ENCODE measurements at regions not wholly inside any gene's neighbourhood (a gene's known extent, or its start where the extent isn't known, plus 50 kb on each side); places are given as distances from the start of the nearest gene placed in this dataset.

DNA sequence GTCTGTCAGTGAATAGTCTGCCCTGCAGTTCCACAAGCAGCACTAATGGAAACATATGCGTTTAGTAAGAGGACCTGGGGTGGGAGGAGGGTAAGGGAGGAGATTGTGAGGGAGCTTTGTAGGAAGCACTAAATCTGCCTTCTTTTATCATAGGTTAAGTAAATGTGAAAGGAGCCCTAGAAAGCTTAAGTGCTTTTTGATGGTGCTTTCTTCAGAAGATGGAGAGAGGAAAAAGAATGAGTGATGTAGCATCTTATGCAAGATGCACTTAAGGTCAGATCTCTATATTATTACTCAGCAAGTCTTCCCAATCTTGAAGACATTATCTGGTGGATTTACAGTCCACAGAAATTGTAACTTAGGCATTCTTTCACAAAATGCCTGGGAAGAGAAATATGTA lies 322.7 kb downstream of the PDHA2 start (continued):
- TF ChIP-seq, protein P1, sequence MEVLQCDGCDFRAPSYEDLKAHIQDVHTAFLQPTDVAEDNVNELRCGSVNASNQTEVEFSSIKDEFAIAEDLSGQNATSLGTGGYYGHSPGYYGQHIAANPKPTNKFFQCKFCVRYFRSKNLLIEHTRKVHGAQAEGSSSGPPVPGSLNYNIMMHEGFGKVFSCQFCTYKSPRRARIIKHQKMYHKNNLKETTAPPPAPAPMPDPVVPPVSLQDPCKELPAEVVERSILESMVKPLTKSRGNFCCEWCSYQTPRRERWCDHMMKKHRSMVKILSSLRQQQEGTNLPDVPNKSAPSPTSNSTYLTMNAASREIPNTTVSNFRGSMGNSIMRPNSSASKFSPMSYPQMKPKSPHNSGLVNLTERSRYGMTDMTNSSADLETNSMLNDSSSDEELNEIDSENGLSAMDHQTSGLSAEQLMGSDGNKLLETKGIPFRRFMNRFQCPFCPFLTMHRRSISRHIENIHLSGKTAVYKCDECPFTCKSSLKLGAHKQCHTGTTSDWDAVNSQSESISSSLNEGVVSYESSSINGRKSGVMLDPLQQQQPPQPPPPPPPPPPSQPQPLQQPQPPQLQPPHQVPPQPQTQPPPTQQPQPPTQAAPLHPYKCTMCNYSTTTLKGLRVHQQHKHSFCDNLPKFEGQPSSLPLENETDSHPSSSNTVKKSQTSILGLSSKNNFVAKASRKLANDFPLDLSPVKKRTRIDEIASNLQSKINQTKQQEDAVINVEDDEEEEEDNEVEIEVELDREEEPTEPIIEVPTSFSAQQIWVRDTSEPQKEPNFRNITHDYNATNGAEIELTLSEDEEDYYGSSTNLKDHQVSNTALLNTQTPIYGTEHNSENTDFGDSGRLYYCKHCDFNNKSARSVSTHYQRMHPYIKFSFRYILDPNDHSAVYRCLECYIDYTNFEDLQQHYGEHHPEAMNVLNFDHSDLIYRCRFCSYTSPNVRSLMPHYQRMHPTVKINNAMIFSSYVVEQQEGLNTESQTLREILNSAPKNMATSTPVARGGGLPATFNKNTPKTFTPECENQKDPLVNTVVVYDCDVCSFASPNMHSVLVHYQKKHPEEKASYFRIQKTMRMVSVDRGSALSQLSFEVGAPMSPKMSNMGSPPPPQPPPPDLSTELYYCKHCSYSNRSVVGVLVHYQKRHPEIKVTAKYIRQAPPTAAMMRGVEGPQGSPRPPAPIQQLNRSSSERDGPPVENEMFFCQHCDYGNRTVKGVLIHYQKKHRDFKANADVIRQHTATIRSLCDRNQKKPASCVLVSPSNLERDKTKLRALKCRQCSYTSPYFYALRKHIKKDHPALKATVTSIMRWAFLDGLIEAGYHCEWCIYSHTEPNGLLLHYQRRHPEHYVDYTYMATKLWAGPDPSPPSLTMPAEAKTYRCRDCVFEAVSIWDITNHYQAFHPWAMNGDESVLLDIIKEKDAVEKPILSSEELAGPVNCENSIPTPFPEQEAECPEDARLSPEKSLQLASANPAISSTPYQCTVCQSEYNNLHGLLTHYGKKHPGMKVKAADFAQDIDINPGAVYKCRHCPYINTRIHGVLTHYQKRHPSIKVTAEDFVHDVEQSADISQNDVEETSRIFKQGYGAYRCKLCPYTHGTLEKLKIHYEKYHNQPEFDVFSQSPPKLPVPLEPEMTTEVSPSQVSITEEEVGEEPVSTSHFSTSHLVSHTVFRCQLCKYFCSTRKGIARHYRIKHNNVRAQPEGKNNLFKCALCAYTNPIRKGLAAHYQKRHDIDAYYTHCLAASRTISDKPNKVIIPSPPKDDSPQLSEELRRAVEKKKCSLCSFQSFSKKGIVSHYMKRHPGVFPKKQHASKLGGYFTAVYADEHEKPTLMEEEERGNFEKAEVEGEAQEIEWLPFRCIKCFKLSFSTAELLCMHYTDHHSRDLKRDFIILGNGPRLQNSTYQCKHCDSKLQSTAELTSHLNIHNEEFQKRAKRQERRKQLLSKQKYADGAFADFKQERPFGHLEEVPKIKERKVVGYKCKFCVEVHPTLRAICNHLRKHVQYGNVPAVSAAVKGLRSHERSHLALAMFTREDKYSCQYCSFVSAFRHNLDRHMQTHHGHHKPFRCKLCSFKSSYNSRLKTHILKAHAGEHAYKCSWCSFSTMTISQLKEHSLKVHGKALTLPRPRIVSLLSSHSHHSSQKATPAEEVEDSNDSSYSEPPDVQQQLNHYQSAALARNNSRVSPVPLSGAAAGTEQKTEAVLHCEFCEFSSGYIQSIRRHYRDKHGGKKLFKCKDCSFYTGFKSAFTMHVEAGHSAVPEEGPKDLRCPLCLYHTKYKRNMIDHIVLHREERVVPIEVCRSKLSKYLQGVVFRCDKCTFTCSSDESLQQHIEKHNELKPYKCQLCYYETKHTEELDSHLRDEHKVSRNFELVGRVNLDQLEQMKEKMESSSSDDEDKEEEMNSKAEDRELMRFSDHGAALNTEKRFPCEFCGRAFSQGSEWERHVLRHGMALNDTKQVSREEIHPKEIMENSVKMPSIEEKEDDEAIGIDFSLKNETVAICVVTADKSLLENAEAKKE (CRISPR knock-in tag; IDR thresholded peaks at IDR 0.05): no peak
- TF ChIP-seq CREB1 (CRISPR knock-in tag; IDR thresholded peaks at IDR 0.05; ENCODE audit: low read depth) (no peak), POLR2AphosphoS5 (IDR thresholded peaks at IDR 0.05; ENCODE audit: low read depth) (no peak), JUNB (IDR thresholded peaks at IDR 0.05; ENCODE audit: unreplicated experiment) (no peak), ZNF114 (CRISPR knock-in tag; IDR thresholded peaks at IDR 0.05) (no peak), NANOG (IDR thresholded peaks at IDR 0.05; ENCODE audit: borderline replicate concordance) (no peak), EZH2phosphoT487 (IDR thresholded peaks at IDR 0.05; ENCODE audit: unreplicated experiment) (no peak), ZNF331 (CRISPR knock-in tag; IDR thresholded peaks at IDR 0.05; ENCODE audit: low read depth) (no peak), EZH2 (IDR thresholded peaks at IDR 0.05; ENCODE audit: low read depth, unreplicated experiment) (no peak), STAT1 (IDR thresholded peaks at IDR 0.05; ENCODE audit: unreplicated experiment) (no peak)
- TF ChIP-seq, protein P2, sequence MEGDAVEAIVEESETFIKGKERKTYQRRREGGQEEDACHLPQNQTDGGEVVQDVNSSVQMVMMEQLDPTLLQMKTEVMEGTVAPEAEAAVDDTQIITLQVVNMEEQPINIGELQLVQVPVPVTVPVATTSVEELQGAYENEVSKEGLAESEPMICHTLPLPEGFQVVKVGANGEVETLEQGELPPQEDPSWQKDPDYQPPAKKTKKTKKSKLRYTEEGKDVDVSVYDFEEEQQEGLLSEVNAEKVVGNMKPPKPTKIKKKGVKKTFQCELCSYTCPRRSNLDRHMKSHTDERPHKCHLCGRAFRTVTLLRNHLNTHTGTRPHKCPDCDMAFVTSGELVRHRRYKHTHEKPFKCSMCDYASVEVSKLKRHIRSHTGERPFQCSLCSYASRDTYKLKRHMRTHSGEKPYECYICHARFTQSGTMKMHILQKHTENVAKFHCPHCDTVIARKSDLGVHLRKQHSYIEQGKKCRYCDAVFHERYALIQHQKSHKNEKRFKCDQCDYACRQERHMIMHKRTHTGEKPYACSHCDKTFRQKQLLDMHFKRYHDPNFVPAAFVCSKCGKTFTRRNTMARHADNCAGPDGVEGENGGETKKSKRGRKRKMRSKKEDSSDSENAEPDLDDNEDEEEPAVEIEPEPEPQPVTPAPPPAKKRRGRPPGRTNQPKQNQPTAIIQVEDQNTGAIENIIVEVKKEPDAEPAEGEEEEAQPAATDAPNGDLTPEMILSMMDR (conservative IDR thresholded peaks at IDR 0.05; ENCODE audit: low read depth in 2 of 2): no peak
- TF ChIP-seq, protein P3, sequence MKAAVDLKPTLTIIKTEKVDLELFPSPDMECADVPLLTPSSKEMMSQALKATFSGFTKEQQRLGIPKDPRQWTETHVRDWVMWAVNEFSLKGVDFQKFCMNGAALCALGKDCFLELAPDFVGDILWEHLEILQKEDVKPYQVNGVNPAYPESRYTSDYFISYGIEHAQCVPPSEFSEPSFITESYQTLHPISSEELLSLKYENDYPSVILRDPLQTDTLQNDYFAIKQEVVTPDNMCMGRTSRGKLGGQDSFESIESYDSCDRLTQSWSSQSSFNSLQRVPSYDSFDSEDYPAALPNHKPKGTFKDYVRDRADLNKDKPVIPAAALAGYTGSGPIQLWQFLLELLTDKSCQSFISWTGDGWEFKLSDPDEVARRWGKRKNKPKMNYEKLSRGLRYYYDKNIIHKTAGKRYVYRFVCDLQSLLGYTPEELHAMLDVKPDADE (IDR thresholded peaks at IDR 0.05): no peak

All from GM23338 (cell line).